H1 (cell line): ENCODE measurements at regions not wholly inside any gene's neighbourhood (a gene's known extent, or its start where the extent isn't known, plus 50 kb on each side); places are given as distances from the start of the nearest gene placed in this dataset.

ENCODE experiments used
- CTBP2 ChIP-seq: IDR thresholded peaks from 2 replicates; pipeline ENCODE4 v1.7.0; 2011; ENCODE audit warnings: borderline replicate concordance, mild to moderate bottlenecking, moderate library complexity, mixed read lengths, low read length; ENCODE audit not compliant: insufficient read depth, insufficient read length
- HDAC2 ChIP-seq, 2 experiments: fragments of 300-600 bp in 1 of 2; sonication (generic) in 1 of 2; IDR thresholded peaks; 2 replicates each; pipeline ENCODE4 v1.6.1; 2011 to 2012; ENCODE audit warnings: low read depth in 2 of 2, low read length in 2 of 2, mild to moderate bottlenecking in 2 of 2, moderate library complexity in 2 of 2, borderline replicate concordance in 1 of 2, inconsistent platforms in 1 of 2
- RFX5 ChIP-seq: IDR thresholded peaks from 2 replicates; pipeline ENCODE4 v1.6.1; 2011; ENCODE audit warnings: low read depth, low read length, improper control_type of control experiment, borderline replicate concordance
- YY1 ChIP-seq: IDR thresholded peaks from 2 replicates; pipeline ENCODE4 v1.6.1; 2011; ENCODE audit warnings: low read depth, mild to moderate bottlenecking, low read length

- TF ChIP-seq CTBP2 (no peak), RFX5 (no peak), HDAC2 (IDR thresholded peaks at IDR 0.05; ENCODE audit: borderline replicate concordance in 1 of 2, low read depth in 2 of 2, low read length in 2 of 2) (no peak), YY1 (no peak)
- TF ChIP-seq, all 59 proteins: peak for 0
These were observed 281.4 kb upstream of the VLDLR start (continued) for GRCh38 chr9:2340046-2340760.
